GM23248 (cell line): ENCODE measurements at regions not wholly inside any gene's neighbourhood (a gene's known extent, or its start where the extent isn't known, plus 50 kb on each side); places are given as distances from the start of the nearest gene placed in this dataset.

Experiments used
- EZH2 ChIP-seq: fragments of 200-600 bp; sonication (generic); IDR thresholded peaks from 2 replicates; pipeline ENCODE4 v1.6.1; 2018; ENCODE audit warnings: antibody characterized with exemption, mild to moderate bottlenecking; ENCODE audit not compliant: insufficient read depth, poor library complexity, severe bottlenecking
- EZH2phosphoT487 ChIP-seq: fragments of 200-600 bp; sonication (generic); IDR thresholded peaks from 2 replicates; pipeline ENCODE4 v1.6.1; 2018; ENCODE audit warnings: antibody characterized with exemption, moderate library complexity, mild to moderate bottlenecking, low read depth; ENCODE audit not compliant: insufficient read depth

GRCh38 chr7:9781710-9782109 is 1192.0 kb upstream of the PHF14 start:
- TF ChIP-seq EZH2 (no peak), EZH2phosphoT487 (no peak)
